Hematopoietic multipotent progenitor cell treated with erythropoietin and hydrocortisone succinate and interleukin-3 and kit ligand, for 6 days (in vitro differentiated cells): ENCODE measurements at regions not wholly inside any gene's neighbourhood (a gene's known extent, or its start where the extent isn't known, plus 50 kb on each side); places are given as distances from the start of the nearest gene placed in this dataset.

ENCODE experiments used
- DNase-seq: peaks from one replicate; pipeline ENCODE4 v3.0.0-alpha.2; 2015

- no peak for DNase-seq
Measured at GRCh38 chr15:62475591-62475990, 310.5 kb upstream of the C2CD4B start.

GRCh38 chr15:62476163-62476562 lies 311.1 kb upstream of the C2CD4B start:
- DNase-seq = no peak

- no peak for DNase-seq
Measured at GRCh38 chr15:62477929-62478328, 312.8 kb upstream of the C2CD4B start.

- peak; percentile 66 for DNase-seq
Measured at GRCh38 chr15:62482785-62483429, 317.8 kb upstream of the C2CD4B start.

GRCh38 chr15:62483814-62484213 lies 318.7 kb upstream of the C2CD4B start:
- DNase-seq = peak; percentile 90

DNA sequence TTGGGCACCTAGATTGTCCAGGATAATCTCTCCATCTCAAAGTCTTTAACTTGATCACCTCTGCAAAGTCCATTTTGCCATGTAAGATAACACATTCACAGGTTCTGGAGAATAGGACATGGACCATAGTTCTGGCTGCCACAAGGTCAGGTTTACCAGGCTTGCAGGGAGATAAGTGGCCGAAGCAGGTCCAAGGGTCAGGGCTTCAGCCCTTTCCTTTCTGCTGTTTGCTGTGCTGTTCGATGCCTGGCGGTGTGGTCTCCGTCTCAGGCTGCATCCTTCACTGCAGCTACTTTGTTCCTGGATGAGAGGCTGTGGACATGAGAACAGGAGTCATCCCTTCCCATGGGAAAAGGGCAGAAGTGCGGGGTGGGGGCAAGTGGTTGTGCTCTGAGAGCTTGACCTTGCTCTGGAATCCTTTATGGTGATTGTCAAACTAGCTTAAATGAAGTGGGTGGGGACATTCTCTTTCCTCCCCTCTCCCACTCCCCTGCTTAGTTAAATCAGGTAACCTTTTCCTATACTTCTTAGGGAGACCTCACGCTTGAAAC lies 320.2 kb upstream of the C2CD4B start:
- no peak for DNase-seq

DNA sequence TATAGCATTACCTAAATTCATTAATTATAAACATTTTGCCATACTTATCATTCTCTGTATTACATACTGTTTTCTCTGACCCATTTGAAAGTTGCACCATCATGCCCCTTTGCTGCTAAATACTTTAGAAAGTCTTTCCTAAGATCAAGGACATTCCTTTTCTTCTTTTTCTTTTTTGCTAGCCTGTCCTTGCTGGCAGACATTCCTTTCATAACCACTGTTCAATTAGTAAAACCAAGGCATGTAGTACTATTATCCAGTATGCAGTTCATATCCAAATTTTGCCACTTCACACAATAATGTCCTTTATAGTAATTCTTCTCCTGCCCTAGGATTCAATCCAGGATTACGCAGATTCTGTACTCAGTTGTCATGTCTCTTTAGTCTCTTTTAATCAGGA lies 321.0 kb upstream of the C2CD4B start:
- DNase-seq = no peak

GRCh38 chr15:62488387-62488786 lies 323.3 kb upstream of the C2CD4B start:
- DNase-seq = no peak

GRCh38 chr15:62491642-62492041 lies 326.6 kb upstream of the C2CD4B start:
- no peak for DNase-seq

GRCh38 chr15:62492900-62493299 lies 327.8 kb upstream of the C2CD4B start:
- DNase-seq = no peak

DNA sequence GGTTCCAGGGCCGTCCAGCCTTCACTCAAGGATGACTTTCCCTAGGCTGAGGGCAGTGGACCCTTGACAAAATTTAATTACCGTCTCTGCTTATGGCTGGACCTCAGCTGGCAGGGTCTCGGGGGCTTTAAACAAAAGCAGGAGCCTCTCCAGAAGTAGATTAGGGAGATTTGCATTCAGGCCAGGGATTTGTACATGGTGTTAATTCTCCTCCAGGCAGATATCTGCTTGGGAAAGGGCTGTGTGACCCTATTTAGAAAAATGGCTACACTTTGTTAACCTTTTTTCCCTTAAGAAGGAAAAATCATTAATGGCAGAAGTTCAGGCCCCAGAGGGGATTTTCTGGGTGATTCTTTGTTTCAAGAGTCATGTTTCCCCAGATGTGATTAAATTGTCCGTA lies 329.1 kb upstream of the C2CD4B start:
- DNase-seq = no peak

DNA sequence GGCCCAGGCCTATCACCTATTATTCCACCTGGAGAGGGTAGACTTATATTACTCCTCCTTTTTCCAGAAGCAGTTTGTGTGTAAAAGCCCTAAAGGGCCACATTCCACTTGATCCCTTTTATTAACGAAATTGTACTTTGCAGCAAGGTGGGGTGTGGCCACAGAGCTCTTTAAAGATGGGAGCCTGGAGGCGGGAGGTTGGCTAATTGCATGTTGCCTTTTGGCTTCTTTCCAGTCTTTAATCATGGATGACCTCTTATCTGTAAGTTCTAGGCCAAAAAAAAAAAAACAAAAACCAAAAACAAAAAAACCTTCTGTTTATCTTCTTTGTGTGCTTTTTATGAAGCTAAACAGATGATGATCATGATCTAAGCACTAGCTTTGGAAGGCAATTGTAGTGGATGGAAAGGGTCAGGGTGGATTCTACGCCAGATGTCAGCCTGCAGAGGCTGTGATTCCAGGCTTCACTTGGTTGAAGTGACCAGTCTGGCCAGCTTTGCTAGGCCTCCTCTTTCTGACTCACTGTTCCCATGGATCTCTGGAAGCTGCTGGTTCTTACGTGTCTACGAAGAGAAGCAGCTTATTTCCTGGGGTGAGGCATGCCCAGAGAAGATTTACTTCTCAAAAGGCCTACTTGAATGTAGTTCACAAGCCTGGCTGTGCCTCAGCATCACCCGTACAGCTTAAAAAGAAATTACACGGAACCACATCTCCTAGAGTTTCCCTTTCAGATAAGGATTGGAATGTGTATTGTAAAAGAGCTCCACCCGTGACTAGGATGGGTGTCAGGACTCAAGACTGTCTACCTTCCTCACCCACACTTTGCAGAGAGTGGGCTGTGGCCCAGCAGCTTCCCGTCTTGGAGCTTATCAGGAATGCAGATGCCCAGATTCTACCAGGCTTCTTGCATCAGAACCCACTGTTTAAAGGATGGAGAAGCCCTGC lies 330.9 kb upstream of the C2CD4B start:
- DNase-seq = peak; percentile 72

GRCh38 chr15:62497356-62497755 lies 332.3 kb upstream of the C2CD4B start:
- no peak for DNase-seq

DNA sequence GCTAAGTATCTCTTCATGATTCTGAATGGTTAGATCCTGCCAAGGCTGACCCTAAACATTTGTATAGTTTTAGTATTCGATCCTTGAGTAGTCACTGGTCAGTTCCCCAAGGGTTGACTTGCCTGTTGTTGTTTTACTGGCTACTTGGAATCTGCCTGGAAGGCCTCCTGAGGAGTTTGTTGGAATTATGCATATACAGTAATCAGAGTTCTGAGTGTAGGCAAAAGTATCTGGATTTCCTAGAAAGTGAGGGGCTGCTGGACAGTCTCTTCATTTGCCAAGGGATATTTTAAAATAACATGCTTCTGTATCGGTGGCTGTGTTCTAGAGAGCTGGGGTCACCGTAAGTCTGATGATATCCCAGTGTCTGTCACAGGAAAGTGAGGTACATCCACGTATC lies 333.2 kb upstream of the C2CD4B start:
- no peak for DNase-seq

GRCh38 chr15:62498712-62499111 lies 333.6 kb upstream of the C2CD4B start:
- no peak for DNase-seq

- DNase-seq = no peak
Measured at GRCh38 chr15:62500325-62500724, 335.2 kb upstream of the C2CD4B start.

DNA sequence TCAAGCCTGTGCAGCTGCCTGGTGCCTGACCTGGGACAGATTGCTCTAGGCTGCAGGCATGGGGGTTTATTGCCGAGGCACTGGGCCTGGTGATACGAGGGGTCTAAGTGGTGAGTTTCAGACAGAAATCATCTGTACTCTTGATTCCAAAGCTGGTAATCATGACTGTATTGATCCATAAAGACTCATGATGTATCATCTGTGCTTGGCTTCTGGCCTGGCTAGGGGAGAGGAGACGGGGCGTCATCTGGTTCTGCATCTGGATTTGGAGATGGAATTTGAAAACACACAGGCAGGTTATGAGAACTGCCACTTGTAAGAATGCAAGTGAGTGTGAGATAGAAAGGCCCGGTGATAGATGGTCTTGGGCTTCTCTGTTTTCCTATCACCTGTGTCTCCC lies 337.4 kb upstream of the C2CD4B start:
- no peak for DNase-seq

- DNase-seq = peak; percentile 13
Measured at GRCh38 chr15:62503451-62503850, 338.4 kb upstream of the C2CD4B start.

DNA sequence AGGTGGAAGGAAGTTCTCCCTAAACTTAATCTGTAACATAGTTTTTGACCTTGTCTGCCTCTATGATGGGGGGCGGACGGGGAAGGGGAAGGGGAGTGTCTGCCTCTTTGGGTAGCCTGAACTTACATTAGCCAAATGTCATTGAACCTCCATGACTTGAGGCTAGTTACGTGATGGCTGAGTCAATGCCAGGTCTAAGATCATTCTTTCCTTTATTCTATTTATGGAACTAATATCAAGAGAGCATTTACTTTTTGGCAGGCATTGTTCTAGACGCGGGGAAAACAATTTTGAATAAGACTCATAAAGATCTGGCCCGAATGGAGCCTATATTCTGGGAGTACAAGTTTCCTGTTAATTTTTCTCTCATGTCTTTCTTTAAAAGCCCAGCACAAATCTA lies 340.7 kb upstream of the C2CD4B start:
- no peak for DNase-seq

DNA sequence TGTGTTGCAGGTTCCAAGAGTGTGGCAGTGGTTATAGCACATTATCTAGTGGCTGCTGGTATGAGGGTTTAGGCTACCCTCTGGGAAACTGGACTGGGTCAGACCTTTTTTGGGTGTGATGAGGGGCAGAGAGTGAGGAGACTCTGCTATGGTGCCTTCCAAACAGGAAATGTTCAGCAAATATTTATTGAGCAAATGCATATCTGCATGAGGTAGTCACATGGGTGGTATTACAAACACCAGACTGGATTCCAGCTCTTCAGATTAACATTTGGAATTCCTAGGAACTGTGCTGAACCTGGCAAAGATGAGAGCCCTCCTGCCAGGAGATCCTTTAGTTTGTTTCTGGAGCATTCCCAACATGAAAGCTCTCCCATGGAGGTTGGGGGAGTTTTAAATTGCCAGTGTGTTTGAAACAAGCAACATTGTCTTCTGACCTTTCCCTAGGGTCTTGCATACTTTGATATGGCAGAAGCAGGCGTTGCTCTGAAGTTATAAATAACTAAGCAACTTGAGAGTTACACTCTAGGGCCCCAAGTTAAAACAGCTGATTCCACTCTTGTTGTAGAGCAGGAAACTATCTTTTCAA lies 341.2 kb upstream of the C2CD4B start:
- no peak for DNase-seq

- no peak for DNase-seq
Measured at GRCh38 chr15:62509395-62509958, 344.4 kb upstream of the C2CD4B start.

GRCh38 chr15:62510791-62511190 lies 345.7 kb upstream of the C2CD4B start:
- DNase-seq = no peak

- no peak for DNase-seq
Measured at GRCh38 chr15:62512904-62513303, 347.8 kb upstream of the C2CD4B start.
